ENCODE measurements at regions not wholly inside any gene's neighbourhood (a gene's known extent, or its start where the extent isn't known, plus 50 kb on each side); places are given as distances from the start of the nearest gene placed in this dataset.

DNA sequence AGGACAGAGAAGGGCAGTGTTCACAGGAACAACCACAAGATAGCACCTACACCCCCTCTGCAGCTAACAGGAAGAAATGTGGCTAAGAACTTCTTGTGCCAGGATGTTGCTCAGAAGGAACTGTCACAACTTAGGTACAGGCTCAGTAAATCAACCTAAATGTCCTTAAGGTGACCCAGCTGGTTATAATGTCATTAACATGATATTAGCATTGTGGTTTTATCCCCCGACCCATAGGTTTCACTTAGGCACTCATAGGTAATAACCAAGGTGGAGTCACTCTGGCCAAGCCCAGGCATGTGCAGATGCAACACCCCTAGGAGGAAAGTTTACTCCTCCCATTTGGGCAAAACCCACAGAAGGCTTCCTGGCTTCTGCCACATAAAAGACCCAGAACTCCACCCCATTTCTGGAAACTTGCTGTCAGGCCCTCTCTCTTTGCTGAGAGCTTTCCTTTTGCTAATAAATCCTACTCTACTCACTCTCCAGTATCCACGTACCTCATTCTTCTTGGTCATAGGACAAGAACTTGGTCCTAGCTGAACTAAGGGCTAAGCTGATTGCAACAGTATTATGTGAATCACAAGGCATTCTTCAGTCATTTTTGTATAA lies 951.3 kb downstream of the SLITRK5 start:
- TF ChIP-seq, protein P1, sequence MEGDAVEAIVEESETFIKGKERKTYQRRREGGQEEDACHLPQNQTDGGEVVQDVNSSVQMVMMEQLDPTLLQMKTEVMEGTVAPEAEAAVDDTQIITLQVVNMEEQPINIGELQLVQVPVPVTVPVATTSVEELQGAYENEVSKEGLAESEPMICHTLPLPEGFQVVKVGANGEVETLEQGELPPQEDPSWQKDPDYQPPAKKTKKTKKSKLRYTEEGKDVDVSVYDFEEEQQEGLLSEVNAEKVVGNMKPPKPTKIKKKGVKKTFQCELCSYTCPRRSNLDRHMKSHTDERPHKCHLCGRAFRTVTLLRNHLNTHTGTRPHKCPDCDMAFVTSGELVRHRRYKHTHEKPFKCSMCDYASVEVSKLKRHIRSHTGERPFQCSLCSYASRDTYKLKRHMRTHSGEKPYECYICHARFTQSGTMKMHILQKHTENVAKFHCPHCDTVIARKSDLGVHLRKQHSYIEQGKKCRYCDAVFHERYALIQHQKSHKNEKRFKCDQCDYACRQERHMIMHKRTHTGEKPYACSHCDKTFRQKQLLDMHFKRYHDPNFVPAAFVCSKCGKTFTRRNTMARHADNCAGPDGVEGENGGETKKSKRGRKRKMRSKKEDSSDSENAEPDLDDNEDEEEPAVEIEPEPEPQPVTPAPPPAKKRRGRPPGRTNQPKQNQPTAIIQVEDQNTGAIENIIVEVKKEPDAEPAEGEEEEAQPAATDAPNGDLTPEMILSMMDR (IDR thresholded peaks at IDR 0.05; ENCODE audit: low read depth, low read length, poor library complexity, severe bottlenecking) = no peak
- TF ChIP-seq EZH2phosphoT487 (IDR thresholded peaks at IDR 0.05; ENCODE audit: borderline replicate concordance, low read length) = no peak
